Heart right ventricle (tissue), 16 donors: ENCODE measurements at regions not wholly inside any gene's neighbourhood (a gene's known extent, or its start where the extent isn't known, plus 50 kb on each side); places are given as distances from the start of the nearest gene placed in this dataset.

Experiments used
- ATAC-seq, 8 donors: fragments of 200-7000 bp; cut with Tn5 transposase; one replicate each; pipeline ENCODE4 v1.9.1; 2020; ENCODE audit warnings: mild to moderate bottlenecking in 8 of 8, moderate library complexity in 8 of 8, moderate number of reproducible peaks in 1 of 8
- DNase-seq, 2 donors: peaks; one replicate each; pipeline ENCODE4 v3.0.0-alpha.2; 2020
- H3K27ac ChIP-seq, 10 donors: fragments of 200-600 bp; sonication (generic) in 2 of 10; one replicate each; pipeline versions ENCODE4 v1.5.0 to v1.8.0; 2020 to 2022; ENCODE audit warnings: mild to moderate bottlenecking in 3 of 10
- H3K27me3 ChIP-seq, 7 donors: fragments of 200-600 bp; one replicate each; pipeline ENCODE4 v1.8.0; 2021 to 2022; ENCODE audit warnings: mild to moderate bottlenecking in 2 of 7
- H3K36me3 ChIP-seq, 9 donors: fragments of 200-600 bp; sonication (generic) in 1 of 9; one replicate each; pipeline versions ENCODE4 v1.5.0 to v1.8.0; 2020 to 2022; ENCODE audit warnings: mild to moderate bottlenecking in 2 of 9
- H3K4me1 ChIP-seq, 9 donors: fragments of 200-600 bp; sonication (generic) in 1 of 9; one replicate each; pipeline versions ENCODE4 v1.5.0 to v1.8.0; 2020 to 2022; ENCODE audit warnings: mild to moderate bottlenecking in 4 of 9
- H3K4me3 ChIP-seq, 10 donors: fragments of 200-600 bp; sonication (generic) in 2 of 10; one replicate each; pipeline versions ENCODE4 v1.5.0 to v1.8.0; 2020 to 2022; ENCODE audit warnings: mild to moderate bottlenecking in 7 of 10, moderate library complexity in 2 of 10
- H3K9me3 ChIP-seq, 11 donors: fragments of 200-600 bp in 10 of 11; sonication (generic) in 2 of 11; one replicate each; pipeline versions ENCODE4 v1.5.0 to v1.8.0; 2013 to 2022; ENCODE audit warnings: mild to moderate bottlenecking in 2 of 11, control low read depth in 1 of 11, moderate library complexity in 1 of 11
- WGBS, 2 donors: extraction: QIAGEN DNeasy Blood & Tissue Kit; methylation state at CpG; one replicate each; pipeline ENCODE4 v1.1.7; 2013; ENCODE audit warnings: inconsistent platforms in 1 of 2; 5-methylcytosine and 5-hydroxymethylcytosine counted together
- intact Hi-C, 10 donors: fragments of 100-400 bp; cut with DNase I; formaldehyde crosslinking; loops; one replicate each; pipeline versions ENCODE4 v1.11.1 to v1.14.2; 2022
- TF ChIP-seq, protein P1 (sequence below), 9 donors: fragments of 200-600 bp; sonication (generic) in 2 of 9; IDR thresholded peaks; one replicate each; pipeline versions ENCODE4 v1.5.0 to v1.8.0; 2021 to 2022; ENCODE audit warnings: antibody characterized with exemption in 9 of 9, mild to moderate bottlenecking in 5 of 9, moderate library complexity in 1 of 9
- donor health status: Arrhythmogenic right ventricular cardiomyopathy.
- donor health status: ischemic (EF 13 %, LVEDD 7.1; RV severe dilation, severe dysfunction).
- donor health status: healthy with polysubstance abuse.
- donor health status: DM: no; HTN: yes; CAD: no.
- donor health status: DM: no; HTN: no; CAD: no.
- donor health status: ischemic (EF 25% LVEDD 6.9; RV normal size, moderate dysfunction).
- donor health status: ischemic (EF 25% LVEDD 5.7; RV mildly dilated, moderate dysfunction).
- donor health status: healthy.
- donor health status: DM: yes; HTN: yes; CAD: no.
- donor health status: Ischemic cardiomyopathy.
- donor health status: ischemic (EF 35%, LVEDD 5.7; RV mildly dilated, moderate dysfunction).
- donor health status: nonischemic (EF 11% LVEDD 7.7; RV severe dilation, severe dysfunction).
- donor health status: DM: yes; HTN: yes; CAD: no.
- donor health status: PGD.
- donor health status: ischemic (EF 29% LVEDD 5.4; RV normal size, mild dysfunction).
- donor health status: nonischemic (EF 23%, LVEDD 6.1; RV moderate dilation, normal function).

DNA sequence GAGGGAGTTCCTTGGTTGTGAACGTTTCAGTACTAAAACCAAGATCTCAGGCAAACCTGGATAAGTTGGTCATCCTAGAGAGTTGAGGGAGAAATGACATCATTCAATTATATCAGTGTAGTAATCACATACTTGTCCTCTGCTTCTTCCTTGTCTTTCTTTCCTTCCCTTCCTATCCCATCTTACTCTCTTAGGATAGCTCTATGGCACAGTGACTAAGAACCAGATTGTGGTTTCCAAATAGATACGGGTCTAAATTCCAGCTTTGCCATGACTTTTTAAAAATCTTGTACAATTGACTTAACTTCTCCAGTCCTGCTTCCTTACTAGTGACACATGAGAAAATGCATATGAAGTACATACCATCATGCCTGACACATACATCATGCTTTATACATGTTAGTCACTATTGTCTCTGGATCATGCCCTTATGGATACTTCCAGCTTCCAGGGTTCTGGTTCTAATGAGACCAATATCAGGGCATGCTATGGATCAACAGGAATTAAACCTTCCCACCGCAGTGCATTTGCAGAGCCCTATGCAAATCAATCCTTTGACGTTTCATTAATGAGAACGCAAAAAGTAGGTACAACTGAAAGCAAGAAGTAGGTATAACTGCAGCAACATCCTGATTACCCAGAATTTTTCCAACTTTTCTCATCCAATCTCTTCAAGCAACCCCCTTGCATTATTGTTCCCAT, 168.0 kb upstream of the KLF7 start:
- peak overlapping the region in 2 of 10 donors; percentile 31 to 41 for H3K4me3 ChIP-seq
- intact Hi-C loops: loop anchor here in 6 of 10 donors (2.0 to 10.0 kb wide), 6 partner anchors 75 to 351 kb away; partner anchors contain the start of gene KLF7 (in 4 of the 6)
- 91 to 95% methylated on average over 5 of the region's 5 CpGs for WGBS, 2 donors
- ATAC-seq (no peak), DNase-seq (no peak)
- H3K36me3 ChIP-seq: no peaks in the 10 kb centered on the region
- no peaks in the 10 kb centered on the region for H3K27me3 ChIP-seq
- peak overlapping the region; percentile 60 to 96 (median 92) for H3K27ac ChIP-seq
- H3K9me3 ChIP-seq: no peaks in the 10 kb centered on the region
- TF ChIP-seq, protein P1, sequence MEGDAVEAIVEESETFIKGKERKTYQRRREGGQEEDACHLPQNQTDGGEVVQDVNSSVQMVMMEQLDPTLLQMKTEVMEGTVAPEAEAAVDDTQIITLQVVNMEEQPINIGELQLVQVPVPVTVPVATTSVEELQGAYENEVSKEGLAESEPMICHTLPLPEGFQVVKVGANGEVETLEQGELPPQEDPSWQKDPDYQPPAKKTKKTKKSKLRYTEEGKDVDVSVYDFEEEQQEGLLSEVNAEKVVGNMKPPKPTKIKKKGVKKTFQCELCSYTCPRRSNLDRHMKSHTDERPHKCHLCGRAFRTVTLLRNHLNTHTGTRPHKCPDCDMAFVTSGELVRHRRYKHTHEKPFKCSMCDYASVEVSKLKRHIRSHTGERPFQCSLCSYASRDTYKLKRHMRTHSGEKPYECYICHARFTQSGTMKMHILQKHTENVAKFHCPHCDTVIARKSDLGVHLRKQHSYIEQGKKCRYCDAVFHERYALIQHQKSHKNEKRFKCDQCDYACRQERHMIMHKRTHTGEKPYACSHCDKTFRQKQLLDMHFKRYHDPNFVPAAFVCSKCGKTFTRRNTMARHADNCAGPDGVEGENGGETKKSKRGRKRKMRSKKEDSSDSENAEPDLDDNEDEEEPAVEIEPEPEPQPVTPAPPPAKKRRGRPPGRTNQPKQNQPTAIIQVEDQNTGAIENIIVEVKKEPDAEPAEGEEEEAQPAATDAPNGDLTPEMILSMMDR (IDR thresholded peaks at IDR 0.05): no peak
- H3K4me1 ChIP-seq: peaks cover 0 to 92% (median 47%) of the 10 kb centered on the region in 9 donors

DNA sequence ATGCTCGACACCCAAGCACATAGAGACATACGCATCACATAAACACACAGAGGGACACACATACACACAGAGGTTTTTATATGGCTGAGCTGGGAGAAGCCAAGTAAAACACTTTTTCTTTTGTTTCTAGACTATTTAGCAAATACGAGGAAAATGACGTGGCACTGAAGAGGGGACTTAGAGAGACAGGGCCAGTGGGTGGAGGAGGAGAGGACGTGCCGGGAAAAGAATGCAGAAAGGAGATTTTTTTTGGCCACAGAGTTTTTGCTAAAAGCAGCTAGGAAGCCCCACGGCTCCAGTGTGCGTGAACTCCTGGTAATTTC, 168.5 kb upstream of the KLF7 start:
- Histone ChIP-seq H3K4me1 (peaks cover 0 to 87% (median 50%) of the 10 kb centered on the region in 9 donors), H3K36me3 (no peaks in the 10 kb centered on the region), H3K27ac (peak overlapping the region; percentile 60 to 96 (median 92)), H3K27me3 (no peaks in the 10 kb centered on the region), H3K9me3 (no peaks in the 10 kb centered on the region), H3K4me3 (peak overlapping the region in 9 of 10 donors; percentile 2 to 41 (median 31))
- TF ChIP-seq, protein P1 (IDR thresholded peaks at IDR 0.05): no peak
- DNase-seq (no peak), ATAC-seq (peak in 1 of 8 donors; percentile 35)
- intact Hi-C loops: loop anchor here in 6 of 10 donors (2.0 to 10.0 kb wide), 6 partner anchors 75 to 352 kb away; partner anchors contain the start of gene KLF7 (in 4 of the 6)
- WGBS, 2 donors: 39 to 46% methylated on average over 8 of the region's 8 CpGs

DNA sequence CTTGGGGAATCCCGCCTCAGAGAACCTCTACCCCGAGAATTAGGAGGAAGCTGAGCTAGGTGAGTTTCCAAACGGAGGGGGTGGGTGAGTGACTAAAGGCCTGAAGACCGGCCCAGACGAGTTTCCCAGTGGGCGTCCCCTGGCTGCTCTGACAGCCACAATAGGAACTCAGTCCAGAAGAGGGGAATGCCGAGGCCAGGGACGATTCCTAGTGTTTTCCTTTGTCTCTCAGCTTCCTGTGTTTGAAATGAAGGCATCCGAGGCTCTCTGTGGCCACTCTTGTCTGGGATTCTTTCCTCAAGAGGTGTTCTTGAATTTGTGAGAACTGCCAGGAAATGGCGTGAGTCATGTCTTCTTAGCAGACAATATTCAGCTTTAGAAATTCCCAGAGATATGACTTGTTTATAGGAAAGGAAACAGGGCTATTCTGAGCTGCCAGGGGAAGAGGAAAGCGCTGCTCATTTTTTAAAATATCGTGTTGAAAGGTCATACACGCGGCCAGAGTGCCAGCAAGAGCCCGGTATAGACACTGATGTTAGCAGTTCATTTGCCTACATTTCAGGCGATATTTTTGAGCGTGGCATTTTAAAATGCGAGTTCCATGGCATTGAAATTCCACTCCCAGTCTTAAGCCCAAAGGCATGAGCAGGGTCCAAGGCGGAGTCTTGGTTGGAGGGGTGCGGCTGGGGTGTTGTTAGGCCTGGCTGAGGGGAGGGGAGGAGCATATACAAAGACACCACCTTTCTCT, 169.1 kb upstream of the KLF7 start:
- ATAC-seq: peak; percentile 54 to 88 (median 85)
- peaks cover 0 to 82% (median 50%) of the 10 kb centered on the region in 9 donors for H3K4me1 ChIP-seq

More for the DNA sequence above, 169.1 kb upstream of the KLF7 start:
- intact Hi-C loops: loop anchor here in 9 of 10 donors (2.0 to 10.0 kb wide), 9 partner anchors 76 to 512 kb away; partner anchors contain the start of gene KLF7 (in 8 of the 9)
- Histone ChIP-seq H3K4me3 (peak overlapping the region in 9 of 10 donors; percentile 2 to 41 (median 31)), H3K27ac (peak overlapping the region; percentile 60 to 96 (median 92)), H3K36me3 (no peaks in the 10 kb centered on the region), H3K27me3 (no peaks in the 10 kb centered on the region), H3K9me3 (no peaks in the 10 kb centered on the region)
- TF ChIP-seq, protein P1 (IDR thresholded peaks at IDR 0.05): peak in 2 of 9 donors; percentile 8 to 14
- 11 to 14% methylated on average over 20 of the region's 20 CpGs for WGBS, 2 donors
- peak; percentile 60 to 80 for DNase-seq
